Erythroblast (primary cell): ENCODE measurements at regions not wholly inside any gene's neighbourhood (a gene's known extent, or its start where the extent isn't known, plus 50 kb on each side); places are given as distances from the start of the nearest gene placed in this dataset.

Experiments
- GATA1 ChIP-seq: IDR thresholded peaks from 2 replicates; pipeline ENCODE4 v1.6.1; 2011; ENCODE audit warnings: low read depth, mild to moderate bottlenecking, control low read depth, low read length, moderate library complexity
- POLR2A ChIP-seq: IDR thresholded peaks from 2 replicates; pipeline ENCODE4 v1.6.1; 2011; ENCODE audit warnings: mild to moderate bottlenecking, low read length

DNA sequence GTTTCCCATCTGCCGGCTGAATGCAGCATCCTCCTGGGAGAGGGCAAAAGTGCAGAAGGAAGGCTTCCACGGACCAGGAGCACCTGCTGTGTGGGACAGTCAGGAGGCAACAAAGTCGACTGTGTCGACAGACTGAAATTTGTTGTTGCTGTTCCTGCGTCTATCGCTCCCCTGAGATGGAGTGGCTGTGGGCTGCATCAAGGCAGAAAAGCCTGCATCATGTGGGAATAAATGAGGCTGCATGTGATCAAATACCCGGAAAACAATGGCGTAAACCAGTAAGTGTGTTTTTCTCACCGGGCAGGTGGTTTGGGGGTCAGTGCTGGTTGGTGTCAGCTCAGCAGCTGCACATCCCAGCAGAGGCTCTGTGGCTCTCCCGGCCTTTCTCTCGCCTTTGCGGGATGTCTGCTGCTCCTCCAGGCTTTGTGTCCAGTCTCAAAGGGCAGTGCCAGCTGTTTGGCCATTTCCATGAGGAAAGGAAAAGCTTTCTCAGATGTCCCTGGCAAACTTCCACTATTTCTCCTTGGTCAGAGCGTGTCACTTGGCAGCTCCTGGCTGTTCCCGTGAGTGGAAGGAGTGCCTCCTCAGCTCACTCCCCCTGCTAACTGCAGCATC, 262.4 kb downstream of the NDUFA10 start:
- TF ChIP-seq POLR2A = no peak
- no peak for TF ChIP-seq GATA1
